GM20000 (cell line): ENCODE measurements at regions not wholly inside any gene's neighbourhood (a gene's known extent, or its start where the extent isn't known, plus 50 kb on each side); places are given as distances from the start of the nearest gene placed in this dataset.
"Not testable (repeated sequence)": the region's sequence is repeated elsewhere in the genome, so short reads cannot be mapped to it uniquely, and the experiment has no call there.

Experiments used
- DNase-seq: peaks from one replicate; pipeline ENCODE4 v3.0.0; 2012; ENCODE audit warnings: low spot score
- CTCF ChIP-seq: IDR thresholded peaks from 2 replicates; pipeline ENCODE4 v1.5.1; 2012; ENCODE audit warnings: mild to moderate bottlenecking, control low read depth; ENCODE audit errors: extremely low read depth, missing control alignments

GRCh38 chr5:1634337-1634661 lies 110.5 kb upstream of the LPCAT1 start:
- TF ChIP-seq CTCF, result no peak
- DNase-seq, result no peak

- DNase-seq, result peak; percentile 95
- TF ChIP-seq CTCF, result no peak
Measured at GRCh38 chr5:1633605-1634336, 110.0 kb upstream of the LPCAT1 start.

- DNase-seq, result not testable (repeated sequence)
Measured at GRCh38 chr5:1631004-1631403, 107.2 kb upstream of the LPCAT1 start.

GRCh38 chr5:1626397-1626796 lies 102.6 kb upstream of the LPCAT1 start:
- not testable (repeated sequence) for DNase-seq

GRCh38 chr5:1619531-1619930 lies 95.8 kb upstream of the LPCAT1 start:
- DNase-seq, result not testable (repeated sequence)

GRCh38 chr5:1618296-1618865 lies 94.6 kb upstream of the LPCAT1 start:
- not testable (repeated sequence) for DNase-seq

GRCh38 chr5:1617236-1617755 lies 93.5 kb upstream of the LPCAT1 start:
- DNase-seq, result not testable (repeated sequence)

GRCh38 chr5:1613515-1613914 lies 89.8 kb upstream of the LPCAT1 start:
- not testable (repeated sequence) for DNase-seq

- not testable (repeated sequence) for DNase-seq
Measured at GRCh38 chr5:1610526-1610925, 86.8 kb upstream of the LPCAT1 start.

GRCh38 chr5:1609111-1609510 lies 85.4 kb upstream of the LPCAT1 start:
- not testable (repeated sequence) for DNase-seq

GRCh38 chr5:1608336-1608735 lies 84.6 kb upstream of the LPCAT1 start:
- not testable (repeated sequence) for DNase-seq

- DNase-seq, result not testable (repeated sequence)
Measured at GRCh38 chr5:1606951-1607350, 83.2 kb upstream of the LPCAT1 start.

GRCh38 chr5:1603916-1604315 lies 80.2 kb upstream of the LPCAT1 start:
- DNase-seq, result not testable (repeated sequence)

- DNase-seq, result not testable (repeated sequence)
Measured at GRCh38 chr5:1601565-1601964, 77.8 kb upstream of the LPCAT1 start.
